DOHH2 (cell line): ENCODE measurements at regions not wholly inside any gene's neighbourhood (a gene's known extent, or its start where the extent isn't known, plus 50 kb on each side); places are given as distances from the start of the nearest gene placed in this dataset.

Experiments
- H3F3A ChIP-seq: fragments of 200-600 bp; sonication (generic), shearing (Covaris generic); 2 replicates; pipeline ENCODE4 v1.6.0; 2016; ENCODE audit warnings: antibody characterized with exemption, mild to moderate bottlenecking; ENCODE audit not compliant: control insufficient read depth, insufficient read depth
- H3K27ac ChIP-seq: fragments of 200-600 bp; sonication (generic); 2 replicates; pipeline ENCODE4 v1.5.1; 2014; ENCODE audit warnings: low read depth, mild to moderate bottlenecking, low read length, moderate library complexity
- H3K27me3 ChIP-seq: fragments of 200-600 bp; sonication (generic); 2 replicates; pipeline ENCODE4 v1.6.1; 2014; ENCODE audit warnings: mild to moderate bottlenecking, low read length, mixed read lengths; ENCODE audit not compliant: control insufficient read depth
- H3K36me3 ChIP-seq: fragments of 200-600 bp; sonication (generic); 2 replicates; pipeline ENCODE4 v1.6.1; 2014; ENCODE audit warnings: mild to moderate bottlenecking, low read length, moderate library complexity, mixed read lengths; ENCODE audit not compliant: control insufficient read depth
- H3K4me1 ChIP-seq: fragments of 200-600 bp; sonication (generic); 2 replicates; pipeline ENCODE4 v1.6.1; 2014; ENCODE audit warnings: mild to moderate bottlenecking, low read length, mixed read lengths; ENCODE audit not compliant: control insufficient read depth
- H3K4me2 ChIP-seq: fragments of 200-600 bp; sonication (generic); 2 replicates; pipeline ENCODE4 v1.6.0; 2014; ENCODE audit warnings: mild to moderate bottlenecking, low read length, moderate library complexity
- H3K4me3 ChIP-seq: fragments of 200-600 bp; sonication (generic); 2 replicates; pipeline ENCODE4 v1.5.1; 2014; ENCODE audit warnings: mild to moderate bottlenecking, low read length, mixed read lengths
- H3K79me2 ChIP-seq: fragments of 200-600 bp; sonication (generic); 2 replicates; pipeline ENCODE4 v1.6.1; 2014; ENCODE audit warnings: mild to moderate bottlenecking, low read length, mixed read lengths; ENCODE audit not compliant: control insufficient read depth
- H3K9me2 ChIP-seq: fragments of 200-600 bp; sonication (generic); replicated peaks from 2 replicates; pipeline ENCODE4 v1.6.1; 2014; ENCODE audit warnings: mild to moderate bottlenecking, low read length, mixed read lengths; ENCODE audit not compliant: control insufficient read depth
- H3K9me3 ChIP-seq: fragments of 200-600 bp; sonication (generic); 2 replicates; pipeline ENCODE4 v1.6.1; 2014; ENCODE audit warnings: antibody characterized with exemption, low read length, mixed read lengths; ENCODE audit not compliant: control insufficient read depth, insufficient read depth
- H4K20me1 ChIP-seq: fragments of 200-600 bp; sonication (generic); 2 replicates; pipeline ENCODE4 v1.6.0; 2014; ENCODE audit warnings: low read depth, mild to moderate bottlenecking, antibody characterized with exemption, low read length, moderate library complexity; ENCODE audit not compliant: control insufficient read depth, insufficient read depth
- CTCF ChIP-seq: fragments of 200-600 bp; sonication (generic); IDR thresholded peaks from one replicate; pipeline ENCODE4 v1.5.1; 2014; ENCODE audit warnings: antibody characterized with exemption, mild to moderate bottlenecking, low read depth, low read length; ENCODE audit not compliant: poor library complexity, severe bottlenecking
- EZH2phosphoT487 ChIP-seq: fragments of 200-600 bp; sonication (generic); IDR thresholded peaks from 2 replicates; pipeline ENCODE4 v1.6.1; 2017; ENCODE audit warnings: borderline replicate concordance, mild to moderate bottlenecking, antibody characterized with exemption, low read length, moderate library complexity, mixed read lengths

GRCh38 chr11:26112264-26112663 lies 219.7 kb upstream of the ANO3 start:
- no peaks in the 10 kb centered on the region; the same call in 1 of the 2 replicates for H3F3A ChIP-seq
- TF ChIP-seq EZH2phosphoT487: no peak
- TF ChIP-seq CTCF: no peak
- no peak overlapping the region for H3K4me2 ChIP-seq
- H3K4me1 ChIP-seq: peaks cover 38% of the 10 kb centered on the region
- no peaks in the 10 kb centered on the region for H3K9me2 ChIP-seq
- no peaks in the 10 kb centered on the region for H3K79me2 ChIP-seq
- H3K27me3 ChIP-seq: no peaks in the 10 kb centered on the region
- no peaks in the 10 kb centered on the region for H4K20me1 ChIP-seq
- peaks cover 11% of the 10 kb centered on the region for H3K36me3 ChIP-seq
- H3K4me3 ChIP-seq: no peak overlapping the region
- peaks cover 4% of the 10 kb centered on the region; the same call in 1 of the 2 replicates for H3K9me3 ChIP-seq
- H3K27ac ChIP-seq: no peak overlapping the region

GRCh38 chr11:26121466-26121865 lies 210.5 kb upstream of the ANO3 start:
- Histone ChIP-seq H3K27ac (no peak overlapping the region), H3K4me1 (0 out of 2 replicates have a peak, but pooled peaks cover 4% of the 10 kb centered on the region), H3K4me3 (no peak overlapping the region), H3K9me2 (no peaks in the 10 kb centered on the region), H3K4me2 (no peak overlapping the region), H3K27me3 (no peaks in the 10 kb centered on the region), H3K36me3 (no peaks in the 10 kb centered on the region), H4K20me1 (no peaks in the 10 kb centered on the region), H3F3A (no peaks in the 10 kb centered on the region), H3K79me2 (no peaks in the 10 kb centered on the region), H3K9me3 (peaks cover 4% of the 10 kb centered on the region; the same call in 1 of the 2 replicates)
- TF ChIP-seq CTCF (no peak), EZH2phosphoT487 (no peak)

GRCh38 chr11:26126741-26127140 lies 205.2 kb upstream of the ANO3 start:
- no peak overlapping the region for H3K4me3 ChIP-seq
- no peaks in the 10 kb centered on the region for H3F3A ChIP-seq
- no peaks in the 10 kb centered on the region for H3K36me3 ChIP-seq
- H3K4me2 ChIP-seq: no peak overlapping the region
- H3K27ac ChIP-seq: no peak overlapping the region
- H3K79me2 ChIP-seq: no peaks in the 10 kb centered on the region
- H3K27me3 ChIP-seq: no peaks in the 10 kb centered on the region
- peaks cover 8% of the 10 kb centered on the region; the same call in 1 of the 2 replicates for H3K9me3 ChIP-seq
- H4K20me1 ChIP-seq: no peaks in the 10 kb centered on the region
- 0 out of 2 replicates have a peak, but pooled peaks cover 4% of the 10 kb centered on the region for H3K4me1 ChIP-seq
- TF ChIP-seq EZH2phosphoT487 (no peak), CTCF (no peak)
- H3K9me2 ChIP-seq: no peaks in the 10 kb centered on the region
